ENCODE measurements at regions not wholly inside any gene's neighbourhood (a gene's known extent, or its start where the extent isn't known, plus 50 kb on each side); places are given as distances from the start of the nearest gene placed in this dataset.
"Not testable (repeated sequence)": the region's sequence is repeated elsewhere in the genome, so short reads cannot be mapped to it uniquely, and the experiment has no call there.

- TF ChIP-seq CTCF, POLR2A (IDR thresholded peaks at IDR 0.05): not testable (repeated sequence)
Observed at GRCh38 chr1:98108378-98108777, 187.5 kb upstream of the DPYD start.

Measured in adrenal gland (tissue), 5 donors.